SK-N-SH (cell line): ENCODE measurements at regions not wholly inside any gene's neighbourhood (a gene's known extent, or its start where the extent isn't known, plus 50 kb on each side); places are given as distances from the start of the nearest gene placed in this dataset.

Experiments
- CTCF ChIA-PET: fragments of 300-600, 350-600 bp; formaldehyde crosslinking; extraction: SDS; loops from one replicate; lab custom pipeline; 2021; lab: Yijun Ruan, JAX
- POLR2A ChIA-PET: fragments of 350-600 bp; sonication (Branson Sonifier 250); formaldehyde crosslinking; extraction: SDS; loops from one replicate; lab custom pipeline; 2020; ENCODE audit warnings: antibody characterized with exemption, inconsistent platforms; lab: Yijun Ruan, JAX
- DNase-seq: peaks from one replicate; pipeline ENCODE4 v3.0.0; 2012
- H2AFZ ChIP-seq: fragments of 200-600 bp; sonication (generic); 2 replicates; pipeline ENCODE4 v1.8.1; 2016; ENCODE audit warnings: antibody characterized with exemption, mild to moderate bottlenecking, low read depth
- H3F3A ChIP-seq: fragments of 200-600 bp; sonication (generic); replicated peaks from 2 replicates; pipeline ENCODE3; 2016; ENCODE audit warnings: antibody characterized with exemption, mild to moderate bottlenecking; ENCODE audit not compliant: insufficient read depth
- H3K27ac ChIP-seq, 2 experiments: fragments of 200-500 bp in 1 of 2; fragments of 200-600 bp in 1 of 2; sonication (Bioruptor generic) in 1 of 2; sonication (generic), shearing (Covaris generic) in 1 of 2; 2 replicates each; pipeline versions ENCODE4 v1.5.1 to v1.6.1; 2014 to 2016; ENCODE audit warnings: low read depth in 2 of 2, inconsistent platforms in 1 of 2, low read length in 1 of 2, mild to moderate bottlenecking in 1 of 2, mixed read lengths in 1 of 2
- H3K27me3 ChIP-seq: fragments of 200-600 bp; sonication (generic), shearing (Covaris generic); 2 replicates; pipeline ENCODE4 v1.6.1; 2016; ENCODE audit warnings: mixed run types; ENCODE audit not compliant: insufficient read depth
- H3K36me3 ChIP-seq, 2 experiments: fragments of 200-500 bp in 1 of 2; fragments of 200-600 bp in 1 of 2; sonication (Bioruptor generic) in 1 of 2; sonication (generic) in 1 of 2; replicated peaks in 1 of 2; 2 replicates each; pipeline versions ENCODE3 to v1.5.1; 2014 to 2016; ENCODE audit warnings: low read length in 1 of 2, mild to moderate bottlenecking in 1 of 2; ENCODE audit not compliant: insufficient read depth in 2 of 2, control insufficient read depth in 1 of 2
- H3K4me1 ChIP-seq, 2 experiments: fragments of 200-500 bp in 1 of 2; fragments of 200-600 bp in 1 of 2; sonication (Bioruptor generic) in 1 of 2; sonication (generic), shearing (Covaris generic) in 1 of 2; 2 replicates each; pipeline versions ENCODE4 v1.5.1 to v1.6.1; 2014 to 2016; ENCODE audit warnings: low read depth in 1 of 2, low read length in 1 of 2, mixed run types in 1 of 2; ENCODE audit not compliant: insufficient read depth in 2 of 2, control insufficient read depth in 1 of 2
- H3K4me2 ChIP-seq: fragments of 200-600 bp; sonication (generic), shearing (Covaris generic); 2 replicates; pipeline ENCODE4 v1.6.1; 2017; ENCODE audit warnings: mixed run types
- H3K4me3 ChIP-seq, 2 experiments: fragments of 200-500 bp in 1 of 2; fragments of 200-600 bp in 1 of 2; sonication (Bioruptor generic) in 1 of 2; sonication (generic), shearing (Covaris generic) in 1 of 2; 2 replicates each; pipeline versions ENCODE4 v1.5.1 to v1.8.1; 2014 to 2016; ENCODE audit warnings: low read depth in 2 of 2, inconsistent platforms in 1 of 2, low read length in 1 of 2, mild to moderate bottlenecking in 1 of 2, mixed read lengths in 1 of 2, moderate library complexity in 1 of 2
- H3K79me2 ChIP-seq: fragments of 200-600 bp; sonication (generic); 2 replicates; pipeline ENCODE4 v1.8.1; 2017; ENCODE audit warnings: mild to moderate bottlenecking; ENCODE audit not compliant: insufficient read depth
- H3K9ac ChIP-seq: fragments of 200-600 bp; sonication (generic); 2 replicates; pipeline ENCODE4 v1.6.1; 2017; ENCODE audit warnings: mixed run types
- H3K9me2 ChIP-seq: fragments of 200-600 bp; sonication (generic); 2 replicates; pipeline ENCODE4 v1.6.1; 2017; ENCODE audit warnings: mixed run types
- H3K9me3 ChIP-seq: fragments of 200-600 bp; sonication (generic); 2 replicates; pipeline ENCODE4 v1.6.1; 2017; ENCODE audit warnings: mixed run types, mild to moderate bottlenecking, moderate library complexity
- H4K20me1 ChIP-seq: fragments of 200-600 bp; sonication (generic); 2 replicates; pipeline ENCODE4 v1.6.1; 2017; ENCODE audit warnings: mild to moderate bottlenecking, mixed run types; ENCODE audit not compliant: insufficient read depth
- CHD2 ChIP-seq: fragments of 150-350 bp; IDR thresholded peaks from 2 replicates; pipeline ENCODE4 v1.6.1; 2018; ENCODE audit warnings: low read length; ENCODE audit not compliant: partially characterized antibody
- FOSL2 ChIP-seq: IDR thresholded peaks from 2 replicates; pipeline ENCODE4 v1.4.0; 2012; ENCODE audit warnings: low read depth, mild to moderate bottlenecking, moderate library complexity, borderline replicate concordance
- MXI1 ChIP-seq: IDR thresholded peaks from 2 replicates; pipeline ENCODE4 v1.6.1; 2012; ENCODE audit warnings: mild to moderate bottlenecking, low read depth, low read length, improper control_type of control experiment
- PBX3 ChIP-seq: IDR thresholded peaks from 2 replicates; pipeline ENCODE4; 2012
- RAD21 ChIP-seq: IDR thresholded peaks from 2 replicates; pipeline ENCODE4 v1.6.1; 2012; ENCODE audit warnings: mild to moderate bottlenecking, low read length
- SMC3 ChIP-seq: IDR thresholded peaks from 2 replicates; pipeline ENCODE4 v1.6.1; 2012; ENCODE audit warnings: low read depth, low read length, improper control_type of control experiment
- TAF1 ChIP-seq: IDR thresholded peaks from 2 replicates; pipeline ENCODE4 v1.6.1; 2012; ENCODE audit warnings: low read depth, mild to moderate bottlenecking, low read length, moderate library complexity, borderline replicate concordance
- TCF12 ChIP-seq: IDR thresholded peaks from 2 replicates; pipeline ENCODE4 v1.4.0; 2012
- WGBS: methylation state at CpG from one replicate; pipeline ENCODE4 v1.1.6; 2017; ENCODE audit warnings: low lambda C conversion rate; 5-methylcytosine and 5-hydroxymethylcytosine counted together
- TF ChIP-seq, protein P1 (sequence below): IDR thresholded peaks from 2 replicates; pipeline ENCODE4 v1.4.0; 2012; ENCODE audit warnings: low read depth
- TF ChIP-seq, protein P2 (sequence below): IDR thresholded peaks from 2 replicates; pipeline ENCODE4 v1.4.0; 2012; ENCODE audit warnings: low read depth, borderline replicate concordance

DNA sequence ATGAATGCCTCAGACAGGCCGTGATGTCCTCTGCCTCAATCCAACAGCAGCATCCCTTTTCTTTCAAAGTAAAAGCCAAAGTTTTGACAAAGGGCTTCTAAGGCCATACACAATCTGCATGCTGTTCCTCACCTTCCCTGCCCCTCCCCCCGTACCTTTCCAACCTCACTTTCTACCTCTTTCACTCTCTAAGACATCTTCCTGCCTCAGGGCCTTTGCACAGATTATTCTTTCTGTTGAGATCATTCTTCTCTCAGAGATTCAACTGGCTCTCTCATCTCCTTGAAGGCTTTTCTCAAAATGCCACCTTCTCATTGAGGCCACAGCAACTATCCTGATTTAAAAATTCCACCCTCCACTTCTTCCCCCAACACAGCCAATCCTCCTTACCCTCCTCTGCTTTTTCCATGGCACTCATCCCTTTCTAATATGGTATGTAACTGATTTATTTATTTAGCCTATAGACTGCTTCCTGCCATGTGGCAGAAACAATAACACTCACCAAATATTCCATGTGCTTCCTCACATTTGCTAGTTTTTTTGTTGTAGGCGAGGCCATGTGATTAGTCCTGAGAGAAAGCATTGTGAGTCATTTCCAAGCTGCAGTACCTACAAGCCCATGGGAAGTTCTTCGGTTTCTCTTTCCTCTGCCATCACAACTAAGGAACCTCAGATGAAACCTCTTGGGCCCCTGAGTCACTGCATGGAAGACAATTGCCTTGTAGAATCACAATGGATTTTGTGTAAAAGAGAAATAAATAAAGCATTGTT is 58.7 kb upstream of the GADD45A start:
- Histone ChIP-seq H3K9me3 (no peaks in the 10 kb centered on the region), H3K79me2 (no peaks in the 10 kb centered on the region)
- POLR2A ChIA-PET, result no interaction called here
- TF ChIP-seq FOSL2, result no peak
- TF ChIP-seq MXI1, result no peak
- no peak for TF ChIP-seq SMC3
- TF ChIP-seq, protein P1, sequence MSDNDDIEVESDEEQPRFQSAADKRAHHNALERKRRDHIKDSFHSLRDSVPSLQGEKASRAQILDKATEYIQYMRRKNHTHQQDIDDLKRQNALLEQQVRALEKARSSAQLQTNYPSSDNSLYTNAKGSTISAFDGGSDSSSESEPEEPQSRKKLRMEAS, result no peak
- no peak for TF ChIP-seq CHD2
- TF ChIP-seq, protein P2, sequence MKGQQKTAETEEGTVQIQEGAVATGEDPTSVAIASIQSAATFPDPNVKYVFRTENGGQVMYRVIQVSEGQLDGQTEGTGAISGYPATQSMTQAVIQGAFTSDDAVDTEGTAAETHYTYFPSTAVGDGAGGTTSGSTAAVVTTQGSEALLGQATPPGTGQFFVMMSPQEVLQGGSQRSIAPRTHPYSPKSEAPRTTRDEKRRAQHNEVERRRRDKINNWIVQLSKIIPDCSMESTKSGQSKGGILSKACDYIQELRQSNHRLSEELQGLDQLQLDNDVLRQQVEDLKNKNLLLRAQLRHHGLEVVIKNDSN, result no peak
- no peak for TF ChIP-seq TCF12
- TF ChIP-seq RAD21, result no peak
- no peak for TF ChIP-seq PBX3
- TF ChIP-seq, all 33 proteins: peak for 0
- CTCF ChIA-PET, result interaction anchor here (1.1 to 1.2 kb wide), 3 partner anchors 12 to 65 kb away, joined by 3 to 6 read pairs (median 3); no protein-coding TSS in a partner anchor
- no peak overlapping the region for H3K4me2 ChIP-seq
- H3F3A ChIP-seq, result peaks cover 18% of the 10 kb centered on the region
- no peaks in the 10 kb centered on the region for H3K27me3 ChIP-seq
- H3K9me2 ChIP-seq, result no peaks in the 10 kb centered on the region
- 86% methylated on average over 4 of the region's 4 CpGs for WGBS
- H4K20me1 ChIP-seq, result no peaks in the 10 kb centered on the region
- no peak overlapping the region for H2AFZ ChIP-seq
- peaks cover 0 to 21% of the 10 kb centered on the region in 2 experiments; a peak in 2 of 4 replicates for H3K4me1 ChIP-seq
- no peak for DNase-seq
- H3K27ac ChIP-seq, result no peak overlapping the region
- no peak overlapping the region for H3K9ac ChIP-seq
- H3K36me3 ChIP-seq, result no peaks in the 10 kb centered on the region
- H3K4me3 ChIP-seq, result no peak overlapping the region

GRCh38 chr1:67626861-67627235 is 58.2 kb upstream of the GADD45A start:
- Histone ChIP-seq H3K4me3 (no peak overlapping the region), H3K27me3 (no peaks in the 10 kb centered on the region), H2AFZ (no peak overlapping the region), H3K27ac (no peak overlapping the region), H3K9ac (no peak overlapping the region), H4K20me1 (no peaks in the 10 kb centered on the region), H3K4me1 (peaks cover 0 to 21% of the 10 kb centered on the region in 2 experiments; a peak in 2 of 4 replicates), H3K4me2 (no peak overlapping the region)
- DNase-seq, result no peak
- no peak for TF ChIP-seq MXI1
- no peak for TF ChIP-seq TAF1
- TF ChIP-seq, all 33 proteins: peak for 0
- CTCF ChIA-PET, result interaction anchor here (1.1 to 1.2 kb wide), 2 partner anchors 13 to 65 kb away, joined by 3 to 6 read pairs; no protein-coding TSS in a partner anchor
- no peaks in the 10 kb centered on the region for H3K36me3 ChIP-seq
- peaks cover 18% of the 10 kb centered on the region for H3F3A ChIP-seq
- POLR2A ChIA-PET, result no interaction called here
- no peaks in the 10 kb centered on the region for H3K9me2 ChIP-seq
- H3K79me2 ChIP-seq, result no peaks in the 10 kb centered on the region
- H3K9me3 ChIP-seq, result no peaks in the 10 kb centered on the region
- WGBS, result 100% methylated on average over 1 of the region's 1 CpG
